Ovary (tissue), 3 donors: ENCODE measurements at regions not wholly inside any gene's neighbourhood (a gene's known extent, or its start where the extent isn't known, plus 50 kb on each side); places are given as distances from the start of the nearest gene placed in this dataset.
"Not testable (repeated sequence)": the region's sequence is repeated elsewhere in the genome, so short reads cannot be mapped to it uniquely, and the experiment has no call there.

Experiments used
- EP300 ChIP-seq: sonication (generic); formaldehyde crosslinking; IDR thresholded peaks from one replicate; pipeline ENCODE4 v1.6.1; 2017; ENCODE audit warnings: antibody characterized with exemption
- POLR2A ChIP-seq: fragments of 450-650 bp; IDR thresholded peaks from one replicate; pipeline ENCODE4 v1.6.1; 2017; ENCODE audit warnings: antibody characterized with exemption, mild to moderate bottlenecking, moderate library complexity
- TF ChIP-seq, protein P1 (sequence below), 3 donors: fragments of 450-650 bp in 2 of 3; fragments of 200-600 bp in 1 of 3; IDR thresholded peaks; one replicate each; pipeline versions ENCODE4 v1.5.1 to v1.8.0; 2016 to 2022; ENCODE audit warnings: antibody characterized with exemption in 3 of 3, mild to moderate bottlenecking in 1 of 3
- donor health status: DM: no; HTN: no; CAD: no.

DNA sequence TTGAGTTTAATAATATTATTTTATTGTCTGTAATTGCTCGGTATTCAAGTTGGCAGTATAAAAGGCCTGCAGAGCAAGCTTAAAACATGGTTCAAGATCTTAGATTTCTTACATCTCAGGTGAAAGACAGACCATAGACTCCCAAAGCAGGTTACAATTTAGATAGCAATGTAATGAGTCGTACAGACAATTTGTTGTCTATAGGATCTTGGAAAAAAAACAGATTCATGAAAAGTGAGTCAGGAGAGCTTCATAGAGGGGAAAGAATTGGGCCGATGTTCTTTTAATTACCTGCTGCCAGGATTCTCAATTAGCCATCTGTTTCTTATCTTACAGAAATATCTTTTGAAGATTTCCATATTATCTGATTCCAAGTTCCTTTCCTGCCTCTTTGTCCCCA lies 111.5 kb upstream of the IKBKE start:
- TF ChIP-seq, protein P1, sequence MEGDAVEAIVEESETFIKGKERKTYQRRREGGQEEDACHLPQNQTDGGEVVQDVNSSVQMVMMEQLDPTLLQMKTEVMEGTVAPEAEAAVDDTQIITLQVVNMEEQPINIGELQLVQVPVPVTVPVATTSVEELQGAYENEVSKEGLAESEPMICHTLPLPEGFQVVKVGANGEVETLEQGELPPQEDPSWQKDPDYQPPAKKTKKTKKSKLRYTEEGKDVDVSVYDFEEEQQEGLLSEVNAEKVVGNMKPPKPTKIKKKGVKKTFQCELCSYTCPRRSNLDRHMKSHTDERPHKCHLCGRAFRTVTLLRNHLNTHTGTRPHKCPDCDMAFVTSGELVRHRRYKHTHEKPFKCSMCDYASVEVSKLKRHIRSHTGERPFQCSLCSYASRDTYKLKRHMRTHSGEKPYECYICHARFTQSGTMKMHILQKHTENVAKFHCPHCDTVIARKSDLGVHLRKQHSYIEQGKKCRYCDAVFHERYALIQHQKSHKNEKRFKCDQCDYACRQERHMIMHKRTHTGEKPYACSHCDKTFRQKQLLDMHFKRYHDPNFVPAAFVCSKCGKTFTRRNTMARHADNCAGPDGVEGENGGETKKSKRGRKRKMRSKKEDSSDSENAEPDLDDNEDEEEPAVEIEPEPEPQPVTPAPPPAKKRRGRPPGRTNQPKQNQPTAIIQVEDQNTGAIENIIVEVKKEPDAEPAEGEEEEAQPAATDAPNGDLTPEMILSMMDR (IDR thresholded peaks at IDR 0.05): not testable (repeated sequence)
- not testable (repeated sequence) for TF ChIP-seq POLR2A, EP300
